ENCODE measurements at regions not wholly inside any gene's neighbourhood (a gene's known extent, or its start where the extent isn't known, plus 50 kb on each side); places are given as distances from the start of the nearest gene placed in this dataset.

DNA sequence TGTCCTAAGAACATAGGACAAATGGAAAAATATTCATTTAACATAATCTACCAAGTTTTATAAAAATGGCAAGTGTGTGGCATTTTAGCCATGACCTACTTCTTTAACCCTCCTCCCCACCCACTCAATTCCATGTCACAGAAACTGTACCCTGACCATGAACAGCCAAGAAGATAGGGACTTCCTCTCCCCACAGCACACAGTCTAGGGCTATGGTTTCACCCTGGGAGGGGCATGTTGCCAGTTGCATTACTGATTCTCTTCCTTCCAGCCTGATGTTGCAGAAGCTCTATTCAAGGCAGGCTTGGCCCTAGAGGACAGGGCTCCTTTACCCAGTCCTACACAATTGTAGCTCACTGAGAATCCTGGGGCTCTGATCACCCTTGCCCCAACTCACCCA is 153.6 kb upstream of the KLF7 start:
- no peak for TF ChIP-seq EZH2phosphoT487 (IDR thresholded peaks at IDR 0.05; ENCODE audit: low read depth)
- TF ChIP-seq, protein P1, sequence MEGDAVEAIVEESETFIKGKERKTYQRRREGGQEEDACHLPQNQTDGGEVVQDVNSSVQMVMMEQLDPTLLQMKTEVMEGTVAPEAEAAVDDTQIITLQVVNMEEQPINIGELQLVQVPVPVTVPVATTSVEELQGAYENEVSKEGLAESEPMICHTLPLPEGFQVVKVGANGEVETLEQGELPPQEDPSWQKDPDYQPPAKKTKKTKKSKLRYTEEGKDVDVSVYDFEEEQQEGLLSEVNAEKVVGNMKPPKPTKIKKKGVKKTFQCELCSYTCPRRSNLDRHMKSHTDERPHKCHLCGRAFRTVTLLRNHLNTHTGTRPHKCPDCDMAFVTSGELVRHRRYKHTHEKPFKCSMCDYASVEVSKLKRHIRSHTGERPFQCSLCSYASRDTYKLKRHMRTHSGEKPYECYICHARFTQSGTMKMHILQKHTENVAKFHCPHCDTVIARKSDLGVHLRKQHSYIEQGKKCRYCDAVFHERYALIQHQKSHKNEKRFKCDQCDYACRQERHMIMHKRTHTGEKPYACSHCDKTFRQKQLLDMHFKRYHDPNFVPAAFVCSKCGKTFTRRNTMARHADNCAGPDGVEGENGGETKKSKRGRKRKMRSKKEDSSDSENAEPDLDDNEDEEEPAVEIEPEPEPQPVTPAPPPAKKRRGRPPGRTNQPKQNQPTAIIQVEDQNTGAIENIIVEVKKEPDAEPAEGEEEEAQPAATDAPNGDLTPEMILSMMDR (IDR thresholded peaks at IDR 0.05; ENCODE audit: low read depth, low read length): no peak
- Histone ChIP-seq H3K4me1 (ENCODE audit: low read length) (no peaks in the 10 kb centered on the region), H2AFZ (ENCODE audit: low read depth, low read length) (no peak overlapping the region), H3K36me3 (replicated peaks; ENCODE audit: low read depth, low read length) (no peaks in the 10 kb centered on the region), H3K27ac (ENCODE audit: low read length) (no peak overlapping the region), H3K27me3 (ENCODE audit: low read depth, low read length) (peaks cover 7% of the 10 kb centered on the region), H3K9me3 (ENCODE audit: insufficient read depth, low read length) (no peaks in the 10 kb centered on the region), H3K79me2 (ENCODE audit: low read length) (no peaks in the 10 kb centered on the region), H3K4me2 (ENCODE audit: low read length) (no peak overlapping the region), H4K20me1 (ENCODE audit: insufficient read depth, low read length) (no peaks in the 10 kb centered on the region), H3K9ac (ENCODE audit: low read length) (no peak overlapping the region), H3K4me3 (ENCODE audit: low read length) (no peak overlapping the region)

GRCh38 chr2:207320381-207321159 is 154.8 kb upstream of the KLF7 start:
- TF ChIP-seq, protein P1 (IDR thresholded peaks at IDR 0.05; ENCODE audit: low read depth, low read length): no peak
- no peak for TF ChIP-seq EZH2phosphoT487 (IDR thresholded peaks at IDR 0.05; ENCODE audit: low read depth)
- Histone ChIP-seq H3K9ac (ENCODE audit: low read length) (no peak overlapping the region), H3K4me1 (ENCODE audit: low read length) (no peaks in the 10 kb centered on the region), H2AFZ (ENCODE audit: low read depth, low read length) (no peak overlapping the region), H3K4me2 (ENCODE audit: low read length) (no peak overlapping the region), H3K4me3 (ENCODE audit: low read length) (no peak overlapping the region), H3K36me3 (replicated peaks; ENCODE audit: low read depth, low read length) (no peaks in the 10 kb centered on the region), H3K27me3 (ENCODE audit: low read depth, low read length) (peaks cover 7% of the 10 kb centered on the region), H3K27ac (ENCODE audit: low read length) (no peak overlapping the region), H4K20me1 (ENCODE audit: insufficient read depth, low read length) (no peaks in the 10 kb centered on the region), H3K79me2 (ENCODE audit: low read length) (no peaks in the 10 kb centered on the region), H3K9me3 (ENCODE audit: insufficient read depth, low read length) (no peaks in the 10 kb centered on the region)

DNA sequence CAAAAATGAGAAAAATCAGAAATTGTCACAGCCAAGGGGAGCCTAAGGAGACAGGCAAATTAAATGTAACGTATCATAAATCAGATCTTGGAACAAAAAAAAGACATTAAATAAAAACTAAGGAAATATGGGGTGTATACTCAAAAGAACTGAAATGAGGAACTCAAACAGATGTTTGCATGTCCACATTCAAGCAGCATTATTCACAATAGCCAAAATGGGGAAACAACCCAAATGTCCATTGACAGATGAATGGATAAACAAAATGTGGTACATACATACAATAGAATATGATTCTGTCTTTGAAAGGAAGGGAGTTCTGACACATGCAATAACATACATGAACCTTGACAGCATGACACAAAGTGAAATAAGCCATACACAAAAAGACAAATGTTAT is 155.8 kb upstream of the KLF7 start:
- no peak overlapping the region for H3K9ac ChIP-seq (ENCODE audit: low read length)
- H4K20me1 ChIP-seq (ENCODE audit: insufficient read depth, low read length): no peaks in the 10 kb centered on the region
- H3K79me2 ChIP-seq (ENCODE audit: low read length): no peaks in the 10 kb centered on the region
- H3K9me3 ChIP-seq (ENCODE audit: insufficient read depth, low read length): no peaks in the 10 kb centered on the region
- H3K27ac ChIP-seq (ENCODE audit: low read length): no peak overlapping the region
- H3K27me3 ChIP-seq (ENCODE audit: low read depth, low read length): peaks cover 7% of the 10 kb centered on the region
- no peaks in the 10 kb centered on the region for H3K36me3 ChIP-seq (replicated peaks; ENCODE audit: low read depth, low read length)
- TF ChIP-seq, protein P1 (IDR thresholded peaks at IDR 0.05; ENCODE audit: low read depth, low read length): no peak
- no peaks in the 10 kb centered on the region for H3K4me1 ChIP-seq (ENCODE audit: low read length)
- no peak overlapping the region for H3K4me3 ChIP-seq (ENCODE audit: low read length)
- no peak overlapping the region for H3K4me2 ChIP-seq (ENCODE audit: low read length)
- no peak overlapping the region for H2AFZ ChIP-seq (ENCODE audit: low read depth, low read length)

DNA sequence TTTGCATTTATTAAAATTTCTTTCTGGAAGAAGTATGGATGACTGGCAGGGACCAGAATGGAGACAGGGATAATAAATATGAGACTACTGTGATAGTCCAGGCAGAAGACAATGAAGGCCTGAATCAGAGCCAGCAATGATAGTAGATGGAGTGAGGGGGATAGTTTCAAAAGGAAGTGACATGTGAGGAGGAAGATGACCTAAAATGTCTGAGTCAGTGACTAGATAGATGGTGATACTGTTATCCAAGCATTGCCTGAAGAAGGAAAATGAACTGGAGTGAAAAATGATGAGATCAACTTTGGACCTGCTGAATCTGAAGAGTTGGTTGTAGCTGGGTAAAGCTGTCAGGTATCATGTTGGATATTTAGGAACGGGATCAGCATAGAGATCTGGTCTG is 158.3 kb upstream of the KLF7 start:
- Histone ChIP-seq H2AFZ (ENCODE audit: low read depth, low read length) (no peak overlapping the region), H3K27me3 (ENCODE audit: low read depth, low read length) (peaks cover 7% of the 10 kb centered on the region), H3K9ac (ENCODE audit: low read length) (no peak overlapping the region), H3K4me3 (ENCODE audit: low read length) (no peak overlapping the region), H3K36me3 (replicated peaks; ENCODE audit: low read depth, low read length) (no peaks in the 10 kb centered on the region), H3K4me1 (ENCODE audit: low read length) (peaks cover 18% of the 10 kb centered on the region), H3K4me2 (ENCODE audit: low read length) (no peak overlapping the region), H4K20me1 (ENCODE audit: insufficient read depth, low read length) (no peaks in the 10 kb centered on the region), H3K79me2 (ENCODE audit: low read length) (no peaks in the 10 kb centered on the region), H3K27ac (ENCODE audit: low read length) (no peak overlapping the region), H3K9me3 (ENCODE audit: insufficient read depth, low read length) (no peaks in the 10 kb centered on the region)
- TF ChIP-seq, protein P1 (IDR thresholded peaks at IDR 0.05; ENCODE audit: low read depth, low read length): no peak

Data from OCI-LY3 (cell line).